ENCODE measurements at regions not wholly inside any gene's neighbourhood (a gene's known extent, or its start where the extent isn't known, plus 50 kb on each side); places are given as distances from the start of the nearest gene placed in this dataset.

DNA sequence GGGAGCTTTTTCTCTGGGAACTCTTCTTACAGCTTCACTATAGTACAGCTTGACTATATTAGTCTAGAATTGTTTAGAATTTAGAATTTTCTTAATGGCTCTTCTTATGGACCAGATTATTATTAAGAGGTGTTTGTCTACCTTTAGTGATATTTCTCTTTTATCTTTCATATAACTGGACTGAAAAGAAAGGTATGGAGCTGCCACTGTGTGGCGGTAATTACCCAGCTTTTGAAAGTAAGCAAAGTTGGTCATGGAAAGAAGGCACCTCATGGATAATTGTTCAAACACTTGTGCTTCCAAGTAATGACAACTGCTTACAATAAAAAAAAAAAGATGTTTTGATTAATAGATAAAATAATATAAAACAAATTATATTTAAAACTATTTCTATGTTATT, 1112.5 kb downstream of the TECRL start:
- TF ChIP-seq, protein P1, sequence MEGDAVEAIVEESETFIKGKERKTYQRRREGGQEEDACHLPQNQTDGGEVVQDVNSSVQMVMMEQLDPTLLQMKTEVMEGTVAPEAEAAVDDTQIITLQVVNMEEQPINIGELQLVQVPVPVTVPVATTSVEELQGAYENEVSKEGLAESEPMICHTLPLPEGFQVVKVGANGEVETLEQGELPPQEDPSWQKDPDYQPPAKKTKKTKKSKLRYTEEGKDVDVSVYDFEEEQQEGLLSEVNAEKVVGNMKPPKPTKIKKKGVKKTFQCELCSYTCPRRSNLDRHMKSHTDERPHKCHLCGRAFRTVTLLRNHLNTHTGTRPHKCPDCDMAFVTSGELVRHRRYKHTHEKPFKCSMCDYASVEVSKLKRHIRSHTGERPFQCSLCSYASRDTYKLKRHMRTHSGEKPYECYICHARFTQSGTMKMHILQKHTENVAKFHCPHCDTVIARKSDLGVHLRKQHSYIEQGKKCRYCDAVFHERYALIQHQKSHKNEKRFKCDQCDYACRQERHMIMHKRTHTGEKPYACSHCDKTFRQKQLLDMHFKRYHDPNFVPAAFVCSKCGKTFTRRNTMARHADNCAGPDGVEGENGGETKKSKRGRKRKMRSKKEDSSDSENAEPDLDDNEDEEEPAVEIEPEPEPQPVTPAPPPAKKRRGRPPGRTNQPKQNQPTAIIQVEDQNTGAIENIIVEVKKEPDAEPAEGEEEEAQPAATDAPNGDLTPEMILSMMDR (conservative IDR thresholded peaks at IDR 0.05; ENCODE audit: low read depth, low read length) = no peak
- no peak for TF ChIP-seq CEBPB (IDR thresholded peaks at IDR 0.05; ENCODE audit: low read depth, low read length)
- no peak for TF ChIP-seq POLR2A (IDR thresholded peaks at IDR 0.05; ENCODE audit: low read depth, low read length)
- no peak for TF ChIP-seq NFE2L2 (IDR thresholded peaks at IDR 0.05; ENCODE audit: low read depth, low read length)
- TF ChIP-seq SMC3 (IDR thresholded peaks at IDR 0.05; ENCODE audit: low read depth, low read length) = no peak
- TF ChIP-seq MXI1 (IDR thresholded peaks at IDR 0.05; ENCODE audit: borderline replicate concordance, low read depth, low read length) = no peak
- TF ChIP-seq, protein P2, sequence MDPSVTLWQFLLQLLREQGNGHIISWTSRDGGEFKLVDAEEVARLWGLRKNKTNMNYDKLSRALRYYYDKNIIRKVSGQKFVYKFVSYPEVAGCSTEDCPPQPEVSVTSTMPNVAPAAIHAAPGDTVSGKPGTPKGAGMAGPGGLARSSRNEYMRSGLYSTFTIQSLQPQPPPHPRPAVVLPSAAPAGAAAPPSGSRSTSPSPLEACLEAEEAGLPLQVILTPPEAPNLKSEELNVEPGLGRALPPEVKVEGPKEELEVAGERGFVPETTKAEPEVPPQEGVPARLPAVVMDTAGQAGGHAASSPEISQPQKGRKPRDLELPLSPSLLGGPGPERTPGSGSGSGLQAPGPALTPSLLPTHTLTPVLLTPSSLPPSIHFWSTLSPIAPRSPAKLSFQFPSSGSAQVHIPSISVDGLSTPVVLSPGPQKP (IDR thresholded peaks at IDR 0.05; ENCODE audit: borderline replicate concordance, low read depth, low read length) = no peak
- no peak for TF ChIP-seq MAZ (IDR thresholded peaks at IDR 0.05; ENCODE audit: borderline replicate concordance, low read depth, low read length)
- TF ChIP-seq MAFK (IDR thresholded peaks at IDR 0.05; ENCODE audit: low read depth, low read length) = no peak
- no peak for TF ChIP-seq RAD21 (IDR thresholded peaks at IDR 0.05; ENCODE audit: low read length)
- TF ChIP-seq FOS (IDR thresholded peaks at IDR 0.05; ENCODE audit: low read depth, low read length) = no peak
- no peak for TF ChIP-seq BHLHE40 (IDR thresholded peaks at IDR 0.05; ENCODE audit: low read depth, low read length)
- no peak for TF ChIP-seq RFX5 (IDR thresholded peaks at IDR 0.05; ENCODE audit: low read depth, low read length)
- no peak for TF ChIP-seq RCOR1 (IDR thresholded peaks at IDR 0.05; ENCODE audit: insufficient replicate concordance, low read length)

All from IMR-90 (cell line).